ENCODE measurements at regions not wholly inside any gene's neighbourhood (a gene's known extent, or its start where the extent isn't known, plus 50 kb on each side); places are given as distances from the start of the nearest gene placed in this dataset.

DNA sequence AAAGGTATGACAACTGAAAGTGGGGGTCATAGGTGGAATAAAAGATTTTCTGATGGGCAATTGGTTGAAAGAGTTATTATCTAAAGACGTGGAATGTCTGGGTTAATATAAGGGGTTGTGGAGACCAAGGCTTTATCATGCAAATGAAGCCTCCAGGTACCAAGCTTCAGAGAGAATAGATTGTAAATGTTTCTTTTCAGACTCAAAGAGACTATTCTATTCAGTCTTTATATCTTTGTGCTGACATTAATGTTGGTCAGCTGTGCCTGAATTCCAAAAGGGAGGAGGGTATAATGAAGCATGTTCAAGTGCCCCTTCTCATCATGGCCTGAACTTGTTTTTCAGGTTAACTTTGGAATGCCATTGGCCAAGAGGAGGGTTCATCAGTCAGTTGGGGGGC is 145.3 kb downstream of the SETD4 start:
- TF ChIP-seq REST (IDR thresholded peaks at IDR 0.05; ENCODE audit: low read depth) (no peak), CEBPB (IDR thresholded peaks at IDR 0.05) (no peak), NFIC (IDR thresholded peaks at IDR 0.05) (no peak), USF1 (IDR thresholded peaks at IDR 0.05) (no peak), EP300 (IDR thresholded peaks at IDR 0.05; ENCODE audit: borderline replicate concordance) (no peak), MAX (IDR thresholded peaks at IDR 0.05) (no peak), TEAD4 (IDR thresholded peaks at IDR 0.05) (no peak), YY1 (IDR thresholded peaks at IDR 0.05; ENCODE audit: low read depth) (no peak)

Data from Ishikawa (cell line).